Suprapubic skin (tissue), 4 donors: ENCODE measurements at regions not wholly inside any gene's neighbourhood (a gene's known extent, or its start where the extent isn't known, plus 50 kb on each side); places are given as distances from the start of the nearest gene placed in this dataset.

ENCODE experiments used
- DNase-seq, 2 donors: peaks; one replicate each; pipeline ENCODE4 v3.0.0-alpha.2; 2019; ENCODE audit warnings: low spot score in 2 of 2
- H3K27ac ChIP-seq: fragments of 200-600 bp; sonication (generic); one replicate; pipeline ENCODE4 v1.5.1; 2019
- H3K27me3 ChIP-seq: fragments of 200-600 bp; sonication (generic); one replicate; pipeline ENCODE4 v1.5.1; 2019
- H3K36me3 ChIP-seq: fragments of 200-600 bp; sonication (generic); one replicate; pipeline ENCODE4 v1.5.1; 2019
- H3K4me1 ChIP-seq: fragments of 200-600 bp; sonication (generic); one replicate; pipeline ENCODE4 v1.5.1; 2019
- H3K4me3 ChIP-seq: fragments of 200-600 bp; sonication (generic); one replicate; pipeline ENCODE4 v1.5.1; 2019; ENCODE audit warnings: mild to moderate bottlenecking
- H3K9me3 ChIP-seq: fragments of 200-600 bp; sonication (generic); one replicate; pipeline ENCODE4 v1.5.1; 2019
- EP300 ChIP-seq: sonication (generic); formaldehyde crosslinking; IDR thresholded peaks from one replicate; pipeline ENCODE4 v1.6.1; 2017; ENCODE audit warnings: antibody characterized with exemption
- POLR2A ChIP-seq, 2 donors: fragments of 450-650 bp; IDR thresholded peaks; one replicate each; pipeline ENCODE4 v1.6.1; 2017; ENCODE audit warnings: antibody characterized with exemption in 2 of 2, mild to moderate bottlenecking in 2 of 2, moderate library complexity in 2 of 2
- POLR2AphosphoS5 ChIP-seq, 3 donors: sonication (generic); formaldehyde crosslinking; IDR thresholded peaks; one replicate each; pipeline ENCODE4 v1.6.1; 2017; ENCODE audit warnings: antibody characterized with exemption in 3 of 3
- WGBS: methylation state at CpG from one replicate; pipeline ENCODE4 v1.1.5; 2018; 5-methylcytosine and 5-hydroxymethylcytosine counted together
- TF ChIP-seq, protein P1 (sequence below), 2 donors: fragments of 200-600 bp in 1 of 2; fragments of 450-650 bp in 1 of 2; sonication (generic) in 1 of 2; IDR thresholded peaks; one replicate each; pipeline ENCODE4 v1.5.1; 2016 to 2019; ENCODE audit warnings: antibody characterized with exemption in 2 of 2, mild to moderate bottlenecking in 1 of 2, moderate library complexity in 1 of 2

DNA sequence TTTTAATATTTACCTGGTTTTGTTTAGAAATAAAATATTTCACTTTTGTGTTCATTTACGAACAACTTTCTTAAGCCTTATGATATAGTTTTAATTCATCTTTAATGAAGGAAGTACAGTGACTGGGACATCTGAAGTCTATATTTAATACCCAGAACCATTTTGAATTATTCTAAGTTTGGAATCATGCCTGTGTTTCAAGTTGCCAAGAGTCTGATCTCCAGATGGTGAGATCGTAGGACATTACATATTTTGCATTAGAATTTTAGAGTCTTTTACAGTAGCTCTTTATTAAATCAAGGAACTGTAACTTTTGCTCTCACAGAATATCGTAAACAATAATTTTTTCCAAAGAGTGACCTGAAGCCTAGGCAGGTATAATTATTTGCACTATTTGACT is 420.7 kb downstream of the SI start:
- Histone ChIP-seq H3K4me3 (no peak overlapping the region), H3K27me3 (no peaks in the 10 kb centered on the region), H3K9me3 (no peaks in the 10 kb centered on the region), H3K36me3 (no peaks in the 10 kb centered on the region), H3K4me1 (no peaks in the 10 kb centered on the region), H3K27ac (no peak overlapping the region)
- 58% methylated on average over 3 of the region's 3 CpGs for WGBS
- no peak for TF ChIP-seq EP300
- no peak for TF ChIP-seq POLR2A (IDR thresholded peaks at IDR 0.05)
- no peak for TF ChIP-seq POLR2AphosphoS5 (IDR thresholded peaks at IDR 0.05)
- TF ChIP-seq, protein P1, sequence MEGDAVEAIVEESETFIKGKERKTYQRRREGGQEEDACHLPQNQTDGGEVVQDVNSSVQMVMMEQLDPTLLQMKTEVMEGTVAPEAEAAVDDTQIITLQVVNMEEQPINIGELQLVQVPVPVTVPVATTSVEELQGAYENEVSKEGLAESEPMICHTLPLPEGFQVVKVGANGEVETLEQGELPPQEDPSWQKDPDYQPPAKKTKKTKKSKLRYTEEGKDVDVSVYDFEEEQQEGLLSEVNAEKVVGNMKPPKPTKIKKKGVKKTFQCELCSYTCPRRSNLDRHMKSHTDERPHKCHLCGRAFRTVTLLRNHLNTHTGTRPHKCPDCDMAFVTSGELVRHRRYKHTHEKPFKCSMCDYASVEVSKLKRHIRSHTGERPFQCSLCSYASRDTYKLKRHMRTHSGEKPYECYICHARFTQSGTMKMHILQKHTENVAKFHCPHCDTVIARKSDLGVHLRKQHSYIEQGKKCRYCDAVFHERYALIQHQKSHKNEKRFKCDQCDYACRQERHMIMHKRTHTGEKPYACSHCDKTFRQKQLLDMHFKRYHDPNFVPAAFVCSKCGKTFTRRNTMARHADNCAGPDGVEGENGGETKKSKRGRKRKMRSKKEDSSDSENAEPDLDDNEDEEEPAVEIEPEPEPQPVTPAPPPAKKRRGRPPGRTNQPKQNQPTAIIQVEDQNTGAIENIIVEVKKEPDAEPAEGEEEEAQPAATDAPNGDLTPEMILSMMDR (IDR thresholded peaks at IDR 0.05), result no peak
- DNase-seq, result no peak

- H3K27ac ChIP-seq, result no peak overlapping the region
- no peaks in the 10 kb centered on the region for H3K36me3 ChIP-seq
- H3K27me3 ChIP-seq, result no peaks in the 10 kb centered on the region
- H3K9me3 ChIP-seq, result no peaks in the 10 kb centered on the region
- WGBS, result 69% methylated on average over 2 of the region's 2 CpGs
- H3K4me3 ChIP-seq, result no peak overlapping the region
- DNase-seq, result no peak
- TF ChIP-seq POLR2AphosphoS5 (IDR thresholded peaks at IDR 0.05), result no peak
- TF ChIP-seq, protein P1 (IDR thresholded peaks at IDR 0.05), result no peak
- no peak for TF ChIP-seq POLR2A (IDR thresholded peaks at IDR 0.05)
- TF ChIP-seq EP300, result no peak
- H3K4me1 ChIP-seq, result no peaks in the 10 kb centered on the region
Observed at GRCh38 chr3:164655462-164655861, 422.8 kb downstream of the SI start.

GRCh38 chr3:164641071-164641470 is 437.2 kb downstream of the SI start:
- no peak overlapping the region for H3K27ac ChIP-seq
- H3K4me3 ChIP-seq, result no peak overlapping the region
- WGBS, result 61% methylated on average over 4 of the region's 4 CpGs
- no peaks in the 10 kb centered on the region for H3K27me3 ChIP-seq
- no peaks in the 10 kb centered on the region for H3K9me3 ChIP-seq
- H3K4me1 ChIP-seq, result no peaks in the 10 kb centered on the region
- no peak for TF ChIP-seq POLR2A (IDR thresholded peaks at IDR 0.05)
- TF ChIP-seq EP300, result no peak
- TF ChIP-seq POLR2AphosphoS5 (IDR thresholded peaks at IDR 0.05), result no peak
- TF ChIP-seq, protein P1 (IDR thresholded peaks at IDR 0.05), result no peak
- no peaks in the 10 kb centered on the region for H3K36me3 ChIP-seq
- no peak for DNase-seq

DNA sequence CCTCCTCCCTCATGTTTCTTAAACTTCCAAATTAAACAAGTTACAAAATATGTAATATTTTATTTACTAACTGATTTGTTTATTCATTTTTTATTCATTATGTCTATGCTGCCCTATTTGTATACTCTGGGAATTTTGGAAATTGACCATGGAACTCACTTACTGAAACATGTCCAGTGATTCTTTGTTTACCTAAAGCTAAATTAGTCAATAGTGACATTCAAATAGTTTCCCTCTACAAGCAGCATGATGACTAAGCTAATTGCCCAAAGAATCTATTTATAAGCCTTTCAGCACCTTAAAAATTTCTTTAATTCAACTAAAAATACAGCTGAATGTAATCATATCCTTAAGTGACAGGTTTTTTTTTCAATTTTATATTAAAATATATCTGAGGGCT is 437.7 kb downstream of the SI start:
- DNase-seq, result no peak
- Histone ChIP-seq H3K36me3 (no peaks in the 10 kb centered on the region), H3K9me3 (no peaks in the 10 kb centered on the region), H3K4me1 (no peaks in the 10 kb centered on the region), H3K27me3 (no peaks in the 10 kb centered on the region), H3K27ac (no peak overlapping the region), H3K4me3 (no peak overlapping the region)
- TF ChIP-seq, protein P1 (IDR thresholded peaks at IDR 0.05), result no peak
- no peak for TF ChIP-seq POLR2AphosphoS5 (IDR thresholded peaks at IDR 0.05)
- no peak for TF ChIP-seq POLR2A (IDR thresholded peaks at IDR 0.05)
- TF ChIP-seq EP300, result no peak

DNA sequence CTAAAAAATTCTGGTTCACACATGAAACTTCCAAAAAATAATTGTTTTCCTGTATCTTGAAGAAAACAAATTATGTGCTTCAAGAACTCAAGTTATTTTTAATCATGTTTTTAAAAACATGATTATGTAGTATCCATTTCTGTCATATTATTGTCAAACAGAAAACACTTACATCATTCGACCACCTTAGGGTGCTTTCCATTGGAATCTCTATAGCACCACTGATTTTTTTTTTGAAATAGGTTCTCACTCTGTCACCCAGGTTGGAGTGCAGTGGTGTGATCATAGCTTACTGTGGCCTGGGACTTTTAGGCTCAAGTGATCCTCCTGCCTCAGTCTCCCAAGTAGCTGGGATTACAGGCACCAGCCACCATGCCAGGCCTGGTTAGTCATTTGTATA is 457.3 kb downstream of the SI start:
- DNase-seq, result no peak
- Histone ChIP-seq H3K27ac (no peak overlapping the region), H3K27me3 (no peaks in the 10 kb centered on the region), H3K9me3 (no peaks in the 10 kb centered on the region), H3K4me3 (no peak overlapping the region), H3K36me3 (no peaks in the 10 kb centered on the region), H3K4me1 (no peaks in the 10 kb centered on the region)
- 84% methylated on average over 1 of the region's 1 CpG for WGBS
- no peak for TF ChIP-seq POLR2A (IDR thresholded peaks at IDR 0.05)
- TF ChIP-seq, protein P1 (IDR thresholded peaks at IDR 0.05), result no peak
- no peak for TF ChIP-seq POLR2AphosphoS5 (IDR thresholded peaks at IDR 0.05)
- TF ChIP-seq EP300, result no peak
